Cerebellar nuclear complex (tissue), 1 donor: ENCODE measurements at regions not wholly inside any gene's neighbourhood (a gene's known extent, or its start where the extent isn't known, plus 50 kb on each side); places are given as distances from the start of the nearest gene placed in this dataset.

Experiments used
- DNase-seq, 2 experiments: peaks; one replicate each; lab custom pipeline; 2025; lab: John Stamatoyannopoulos, UW

DNA sequence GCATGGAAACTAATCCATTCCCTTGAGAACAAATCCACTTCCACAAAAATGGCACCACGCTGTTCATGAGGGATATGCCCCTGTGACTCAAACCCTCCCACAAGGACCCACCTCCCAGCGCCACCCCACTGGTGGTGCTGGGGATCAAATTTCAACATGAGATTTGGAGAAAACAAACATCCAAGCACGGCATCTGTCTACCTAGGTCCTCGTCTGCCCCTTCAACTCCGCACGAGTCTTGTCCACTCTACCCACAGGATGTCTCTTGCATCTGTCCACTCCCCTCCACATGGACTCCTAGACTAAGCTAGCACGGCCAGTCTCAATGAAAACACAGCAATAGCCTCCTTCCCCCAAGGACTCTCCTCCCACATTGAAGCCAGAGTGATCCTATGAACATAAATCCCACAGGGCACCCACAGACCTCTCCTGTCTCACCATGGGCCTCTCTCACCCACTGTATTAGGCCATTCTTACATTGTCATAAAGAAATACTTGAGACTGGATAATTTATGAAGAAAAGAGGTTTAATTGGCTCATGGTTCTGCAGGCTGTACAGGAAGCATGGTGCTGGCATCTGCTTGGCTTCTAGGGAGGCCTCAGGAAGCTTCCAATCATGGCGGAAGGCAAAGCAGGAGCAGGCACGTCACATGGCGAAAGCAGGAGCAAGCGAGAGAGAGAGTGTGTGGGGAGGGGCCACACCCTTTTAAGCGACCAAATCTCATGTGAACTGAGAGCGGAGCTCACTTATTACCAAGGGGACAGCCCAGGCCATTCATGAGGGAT, 101.4 kb downstream of the TOMM20 start:
- no peak for DNase-seq

DNA sequence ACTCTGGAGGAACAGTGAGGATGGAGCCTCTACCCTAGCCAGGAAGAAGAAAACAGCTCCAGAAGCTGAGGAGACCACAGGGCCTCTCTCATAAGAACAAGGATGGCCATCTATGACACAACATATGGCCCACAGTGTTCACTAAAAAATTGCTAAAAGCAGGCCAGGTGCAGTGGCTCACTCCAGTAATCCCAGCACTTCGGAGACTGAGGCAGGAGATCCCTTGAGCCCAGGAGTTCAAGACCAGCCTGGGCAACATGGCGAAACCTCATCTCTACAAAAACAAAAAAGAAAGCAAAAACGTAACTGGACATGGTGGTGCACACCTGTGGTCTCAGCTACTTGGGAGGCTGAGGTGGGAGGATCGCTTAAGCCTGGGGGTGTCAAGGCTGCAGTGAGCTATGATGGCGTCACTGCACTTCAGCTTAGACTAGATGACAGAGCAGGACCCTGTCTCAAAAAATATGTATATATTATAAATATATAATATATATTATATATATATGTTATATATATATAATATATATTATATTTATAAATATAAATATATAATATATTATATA, 103.1 kb downstream of the TOMM20 start:
- DNase-seq = no peak

DNA sequence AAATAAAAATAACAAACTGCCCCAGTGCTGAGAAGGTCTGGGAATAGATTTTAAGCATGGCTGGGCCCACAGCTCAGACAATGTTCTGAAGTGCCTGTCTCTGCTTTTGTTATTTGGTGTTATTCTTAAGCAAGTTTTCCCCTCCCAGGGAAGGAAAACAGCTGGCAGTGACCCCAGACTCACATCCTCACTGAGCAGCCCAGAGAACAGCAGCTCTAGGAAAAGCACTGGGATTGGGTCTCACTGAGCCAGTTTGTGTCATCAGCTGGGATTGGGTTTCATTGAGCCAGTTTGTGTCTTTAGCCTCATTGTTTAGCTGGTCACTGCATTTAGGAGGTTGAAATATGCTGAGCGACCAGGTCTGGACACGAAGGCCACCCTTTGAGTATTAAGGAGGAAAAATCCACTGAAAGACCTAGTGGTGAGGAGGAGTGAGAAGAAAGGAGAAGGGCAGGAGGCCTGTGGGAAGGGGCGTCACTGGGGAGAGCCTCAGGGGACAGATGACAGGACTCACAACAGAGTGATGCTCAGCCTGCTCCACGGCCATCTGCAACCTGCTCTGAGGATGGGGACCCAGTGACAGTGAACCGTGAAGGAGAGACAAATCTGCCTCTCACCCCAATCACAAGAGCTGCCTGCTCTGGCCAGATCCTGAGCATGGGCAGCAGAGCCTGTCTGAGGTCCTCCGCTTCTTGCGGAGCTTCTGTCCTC, 103.8 kb downstream of the TOMM20 start:
- no peak for DNase-seq

DNA sequence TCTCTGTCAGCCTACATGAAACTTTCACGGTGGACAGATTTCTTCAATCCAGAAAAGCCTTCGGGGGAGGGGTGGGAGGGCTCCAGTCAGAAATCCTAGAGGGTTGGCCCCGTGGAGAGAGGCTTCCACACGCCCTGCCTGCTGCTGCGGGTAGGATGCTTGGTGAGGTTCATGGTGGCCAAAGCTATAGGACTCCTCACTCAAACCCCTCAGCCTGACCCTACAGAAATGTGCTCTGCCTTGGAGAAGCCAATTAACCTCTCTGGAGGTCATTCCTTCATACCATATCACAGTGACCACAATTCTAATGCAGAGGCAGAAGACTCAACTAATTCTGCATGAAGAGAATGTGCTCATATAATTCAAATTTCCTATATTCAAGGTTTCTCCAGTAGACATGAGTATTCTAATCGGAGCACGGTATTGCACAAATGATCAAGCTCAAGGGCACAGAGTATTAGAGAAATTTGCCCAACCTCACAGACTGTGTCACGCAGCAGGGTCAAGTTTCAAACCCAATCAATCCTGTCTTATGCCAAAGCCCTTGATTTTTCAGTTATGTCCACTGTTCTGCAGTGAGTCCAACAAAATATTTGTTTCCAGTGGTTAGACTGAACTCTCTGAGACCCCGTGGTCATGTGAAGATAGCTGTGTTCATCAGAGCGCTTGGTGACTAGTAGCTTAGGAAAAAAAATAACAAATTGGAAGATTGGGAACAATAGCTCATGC, 104.8 kb downstream of the TOMM20 start:
- no peak for DNase-seq

DNA sequence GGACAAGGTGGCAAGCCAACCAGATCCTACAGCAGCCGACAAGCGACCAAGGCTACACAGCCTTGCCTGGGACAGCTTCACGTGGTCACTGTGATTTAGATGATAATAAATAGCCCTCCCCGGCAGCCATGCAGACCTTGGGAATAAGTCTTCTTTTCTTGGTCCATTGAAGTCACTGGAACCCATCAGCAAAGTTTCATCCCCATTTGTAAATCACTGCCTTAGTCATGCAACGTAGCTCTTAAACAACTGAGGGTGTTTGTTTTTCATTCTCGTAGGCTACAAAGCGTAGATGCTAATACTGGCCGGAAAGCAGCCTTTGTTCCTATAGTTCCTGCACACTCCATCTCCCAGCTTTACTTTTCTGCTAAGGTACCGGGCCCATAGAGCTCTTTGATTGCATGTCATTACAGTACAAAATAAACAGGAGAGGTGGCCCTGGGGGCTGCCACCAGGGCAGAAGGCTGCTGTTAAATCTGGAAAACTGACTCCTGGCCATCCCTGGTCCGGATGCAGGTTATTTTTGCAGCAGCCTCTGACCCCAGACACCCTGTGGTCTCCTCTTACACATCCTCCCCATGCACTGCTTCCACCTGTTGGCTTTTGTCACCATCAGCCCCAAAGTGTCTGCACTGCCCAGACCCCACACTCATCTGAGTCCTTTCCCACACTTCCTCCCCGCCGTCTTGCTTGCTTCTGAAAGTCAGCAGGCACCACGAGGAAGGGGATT, 105.5 kb downstream of the TOMM20 start:
- DNase-seq = no peak

DNA sequence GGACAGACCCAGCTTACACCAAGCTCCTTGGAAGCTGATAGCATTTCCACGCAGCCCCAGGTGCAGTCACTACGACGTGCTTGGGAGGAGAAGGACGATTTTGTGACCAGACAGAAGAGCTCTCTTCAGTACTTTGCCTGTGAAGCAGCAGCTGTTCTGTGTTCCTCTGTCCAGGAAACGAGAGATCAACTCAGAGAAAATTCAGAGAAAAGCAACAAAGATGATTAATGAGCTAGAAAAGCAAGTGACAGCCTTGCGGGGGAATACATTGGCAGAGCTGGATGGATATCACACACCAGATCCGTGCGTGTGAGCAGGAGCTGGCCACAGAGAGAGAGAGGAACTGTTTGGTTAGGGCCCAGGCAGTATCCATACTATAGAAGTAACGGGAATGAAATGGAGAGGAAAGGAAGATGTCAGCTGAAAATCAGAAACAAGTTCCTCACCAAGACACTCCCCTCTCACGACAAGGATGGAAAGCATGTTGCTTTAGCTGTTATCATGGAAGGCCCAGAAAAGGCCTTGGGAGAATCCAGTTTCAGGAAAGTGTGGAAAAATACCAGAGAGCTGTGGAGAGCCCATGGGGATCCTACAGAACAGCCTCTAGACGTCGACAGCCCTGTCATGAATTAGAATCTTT, 106.2 kb downstream of the TOMM20 start:
- no peak for DNase-seq

DNA sequence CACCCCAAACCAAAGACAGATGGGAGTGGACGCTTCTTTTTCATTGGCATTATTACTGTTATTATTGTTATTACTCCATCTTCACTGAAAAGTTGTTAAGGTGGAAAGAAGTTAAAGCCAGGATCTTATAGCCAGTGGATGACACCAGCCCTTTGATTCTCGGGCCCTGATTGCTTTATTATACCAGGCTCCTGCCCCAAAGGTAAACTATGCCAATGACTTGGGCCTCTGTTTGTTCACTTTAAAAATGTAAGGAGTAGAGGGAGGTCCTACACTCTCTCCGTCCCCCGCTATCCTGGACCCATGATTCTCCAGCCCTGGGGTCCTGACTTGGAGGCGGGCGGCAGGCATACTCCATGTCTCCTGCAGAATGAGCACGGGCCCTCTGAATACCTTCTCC, 106.8 kb downstream of the TOMM20 start:
- no peak for DNase-seq

DNA sequence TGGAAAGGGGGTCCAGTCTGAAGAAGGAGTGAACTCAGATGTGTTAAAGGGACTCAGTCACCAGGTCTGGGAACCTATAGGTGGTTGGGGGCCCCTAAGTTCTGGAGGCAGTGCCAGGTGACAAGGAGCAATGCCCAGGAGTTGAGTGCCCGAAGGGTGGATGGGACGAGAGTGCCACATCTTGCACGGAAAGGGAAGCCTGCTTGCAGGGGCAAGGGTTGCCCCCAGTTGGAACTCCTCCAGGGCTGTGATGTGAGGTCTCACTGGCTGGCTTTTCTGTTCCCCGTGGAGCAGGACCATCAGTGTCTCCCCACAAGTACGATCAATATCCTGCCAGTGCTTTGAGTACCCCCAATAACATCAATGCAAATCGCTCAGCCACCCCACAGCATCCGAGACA, 107.3 kb downstream of the TOMM20 start:
- DNase-seq = no peak

DNA sequence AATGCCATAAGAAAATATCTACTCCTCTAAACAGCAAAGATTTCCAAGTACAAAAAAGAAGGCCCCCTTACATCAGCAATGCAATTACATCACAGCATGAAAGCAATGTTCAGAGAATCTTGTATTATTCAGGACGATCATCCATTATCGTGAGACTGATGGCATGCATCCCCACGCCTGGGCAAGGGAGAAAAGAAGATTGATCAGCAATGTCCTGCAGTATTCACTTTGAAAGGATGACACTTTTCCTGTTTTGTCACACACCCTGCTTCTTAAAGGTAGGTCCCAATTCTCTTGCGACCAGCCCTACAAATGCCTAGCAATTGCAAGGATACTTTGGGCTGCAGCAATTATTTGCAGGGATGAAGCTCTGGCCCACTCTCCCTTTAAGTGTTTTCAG, 108.7 kb downstream of the TOMM20 start:
- no peak for DNase-seq

DNA sequence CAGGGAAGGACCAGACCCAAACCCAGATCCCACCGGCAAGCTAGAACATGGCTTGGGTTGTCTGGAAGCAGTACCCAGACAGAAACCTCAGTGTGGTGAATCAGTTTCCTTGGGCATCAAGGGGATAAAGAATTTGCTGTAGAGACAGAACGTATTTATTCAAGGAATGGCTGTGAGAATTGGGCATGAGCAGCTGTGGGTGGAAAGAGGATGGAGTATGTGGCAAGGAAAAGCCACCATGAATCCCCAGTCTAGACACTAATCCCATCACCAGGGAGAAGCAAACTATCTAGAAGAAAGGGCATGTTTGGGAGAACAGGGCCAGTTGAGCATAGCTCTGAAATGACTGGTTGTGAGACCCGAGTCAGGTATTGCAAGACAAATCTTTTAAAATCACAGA, 109.2 kb downstream of the TOMM20 start:
- DNase-seq = no peak

DNA sequence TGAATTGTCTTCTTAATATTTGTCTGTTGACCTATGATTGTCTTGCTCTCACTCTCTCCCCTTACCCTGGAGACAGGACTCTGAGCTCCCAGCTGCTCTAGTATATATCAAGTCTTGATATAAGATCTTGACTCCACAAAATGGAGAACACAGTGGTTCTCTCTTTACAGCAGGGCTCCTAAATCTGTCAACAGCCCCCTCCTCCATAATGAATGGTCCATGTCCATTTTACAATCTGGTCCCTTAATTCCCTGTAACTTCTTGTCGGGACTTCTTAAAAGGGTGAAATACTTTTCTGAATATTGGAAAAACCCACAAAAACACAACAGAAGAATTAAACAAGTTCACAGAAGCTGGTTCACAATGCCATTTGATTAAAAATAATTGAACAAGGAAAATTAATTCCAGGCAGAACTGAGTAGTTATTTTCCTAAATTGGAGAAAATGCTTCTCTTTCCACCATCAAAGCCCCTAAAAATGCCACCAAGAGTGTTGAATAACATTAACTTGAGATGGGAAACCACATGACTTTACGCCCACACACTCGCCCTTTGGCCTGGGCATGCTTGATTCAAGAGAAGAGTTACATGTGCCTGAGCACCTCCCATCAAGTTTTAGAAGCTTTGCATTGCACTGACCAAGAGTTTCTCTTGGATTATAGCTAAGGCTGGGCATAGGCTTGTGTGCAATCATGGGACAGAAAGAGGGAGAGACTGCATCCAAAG, 109.8 kb downstream of the TOMM20 start:
- DNase-seq = no peak

DNA sequence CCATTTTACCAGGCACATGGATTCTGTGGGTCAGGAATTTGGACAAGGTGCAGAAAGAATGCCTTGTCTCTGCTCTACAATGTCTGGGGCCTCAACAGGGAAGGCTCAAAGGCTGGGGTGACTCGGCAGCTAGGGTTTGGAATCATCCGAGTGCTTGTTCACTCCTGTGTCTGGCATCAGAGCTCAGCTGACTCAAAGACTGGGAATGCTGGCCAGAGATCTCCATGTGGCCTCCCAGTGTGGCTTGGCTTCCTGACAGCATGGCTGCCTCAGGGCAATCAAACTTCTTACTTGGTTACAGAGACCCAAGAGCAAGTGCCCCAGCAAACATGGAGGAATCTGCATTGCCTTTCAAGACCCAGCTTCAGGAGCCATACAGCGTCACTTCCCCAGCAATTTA, 110.5 kb downstream of the TOMM20 start:
- no peak for DNase-seq

DNA sequence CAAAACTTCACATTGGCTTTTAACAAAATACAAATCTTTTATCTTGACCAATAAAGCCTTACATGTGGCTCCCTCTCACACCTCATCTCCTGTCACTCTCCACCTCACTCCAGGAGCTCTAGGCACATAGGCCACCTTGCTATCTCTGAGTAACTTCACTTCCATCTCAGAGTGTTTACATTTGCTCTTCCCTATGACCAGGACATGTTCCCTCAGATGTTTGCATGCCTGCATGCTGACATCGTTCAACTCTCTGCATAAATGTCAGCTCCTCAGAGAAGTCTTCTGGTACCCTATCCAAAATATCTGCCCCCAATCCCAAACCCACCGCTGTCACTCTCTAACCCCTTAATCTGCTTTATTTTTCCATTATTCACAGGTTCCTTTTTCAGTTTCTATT, 110.9 kb downstream of the TOMM20 start:
- DNase-seq = no peak

DNA sequence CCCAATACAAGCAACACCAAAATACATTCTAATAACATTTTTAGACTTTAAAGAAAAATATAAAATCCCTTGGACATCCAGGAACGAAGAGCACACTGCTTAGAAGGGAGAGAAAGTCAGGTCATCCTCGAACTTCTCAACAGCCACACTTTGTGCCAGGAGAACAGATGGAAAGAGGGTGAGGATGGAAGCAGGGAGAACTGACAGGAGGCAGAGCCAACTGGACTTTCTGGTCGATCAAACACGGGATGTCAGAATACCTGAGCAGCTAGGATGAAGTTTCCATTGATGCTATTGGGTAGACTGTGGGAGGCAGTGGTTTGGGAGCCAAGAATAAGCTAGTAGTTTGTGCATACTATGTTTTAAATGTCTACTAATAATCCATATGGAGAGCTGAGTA, 111.4 kb downstream of the TOMM20 start:
- DNase-seq = peak in 1 of 2 experiments; percentile 51

DNA sequence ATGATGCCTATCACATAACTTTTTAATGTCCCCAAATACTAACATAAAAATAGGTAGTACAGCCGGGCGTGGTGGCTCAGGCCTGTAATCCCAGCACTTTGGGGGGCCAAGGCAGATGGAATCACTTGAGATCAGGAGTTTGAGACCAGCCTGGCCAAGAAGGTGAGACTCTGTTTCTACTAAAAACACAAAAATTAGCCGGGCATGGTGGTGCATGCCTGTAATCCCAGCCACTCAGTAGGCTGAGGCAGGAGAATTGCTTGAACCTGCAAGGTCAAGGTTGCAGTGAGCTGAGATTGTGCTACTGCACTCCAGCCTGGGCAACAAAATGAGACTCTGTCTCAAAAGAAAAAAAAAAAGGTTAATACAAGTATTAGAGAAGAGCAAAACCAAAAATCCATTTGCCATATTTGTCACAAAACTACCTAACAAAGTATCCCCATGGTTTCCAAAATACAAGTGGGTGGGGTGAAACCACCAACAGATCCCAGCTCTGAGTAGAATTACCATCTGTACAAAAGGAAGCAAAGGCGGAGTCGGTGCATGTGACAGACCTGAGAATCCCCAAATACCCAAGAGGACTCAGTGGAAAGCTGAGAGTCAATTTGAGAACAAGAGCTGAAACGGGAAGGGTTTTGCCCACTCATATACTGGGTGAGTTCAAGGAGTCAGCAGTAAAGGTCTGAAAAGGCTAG, 113.2 kb downstream of the TOMM20 start:
- DNase-seq = no peak

DNA sequence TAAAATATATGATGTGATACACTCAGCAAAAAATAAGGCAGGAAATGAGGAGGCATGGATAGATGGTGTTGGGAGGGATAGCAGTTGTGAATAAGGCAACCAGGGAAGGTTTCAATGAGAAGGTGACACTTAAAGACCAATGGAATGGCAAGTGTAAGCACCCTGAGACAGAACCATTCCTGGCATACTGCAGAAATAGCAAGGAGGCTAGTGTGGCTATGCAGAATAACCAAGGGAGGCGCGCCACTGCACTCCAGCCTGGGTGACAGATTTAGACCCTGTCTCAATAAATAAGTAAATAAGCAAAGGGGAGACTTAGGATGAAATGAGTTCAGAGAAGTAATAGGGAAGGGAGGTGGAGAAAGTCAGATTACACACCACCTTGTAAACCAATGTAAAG, 113.9 kb downstream of the TOMM20 start:
- no peak for DNase-seq

DNA sequence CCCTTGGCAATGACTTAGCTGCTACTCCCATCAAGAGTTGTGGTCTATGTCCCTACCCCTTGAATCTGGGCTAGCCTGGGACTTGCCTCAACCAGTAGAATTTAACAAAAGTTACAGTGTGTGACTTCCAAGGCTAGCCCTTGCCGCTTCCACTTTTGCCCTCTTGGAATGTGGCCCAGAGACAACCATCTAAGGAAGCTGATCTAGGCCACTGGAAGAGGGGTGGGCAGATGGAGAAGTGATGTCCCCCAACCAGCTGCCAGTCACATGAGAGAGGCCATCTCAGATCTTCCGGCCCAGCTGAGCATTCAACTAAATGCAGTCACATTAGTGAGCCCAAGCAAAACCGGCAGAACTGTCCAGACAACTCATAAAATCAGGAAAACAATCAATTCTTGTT, 115.1 kb downstream of the TOMM20 start:
- DNase-seq = no peak

DNA sequence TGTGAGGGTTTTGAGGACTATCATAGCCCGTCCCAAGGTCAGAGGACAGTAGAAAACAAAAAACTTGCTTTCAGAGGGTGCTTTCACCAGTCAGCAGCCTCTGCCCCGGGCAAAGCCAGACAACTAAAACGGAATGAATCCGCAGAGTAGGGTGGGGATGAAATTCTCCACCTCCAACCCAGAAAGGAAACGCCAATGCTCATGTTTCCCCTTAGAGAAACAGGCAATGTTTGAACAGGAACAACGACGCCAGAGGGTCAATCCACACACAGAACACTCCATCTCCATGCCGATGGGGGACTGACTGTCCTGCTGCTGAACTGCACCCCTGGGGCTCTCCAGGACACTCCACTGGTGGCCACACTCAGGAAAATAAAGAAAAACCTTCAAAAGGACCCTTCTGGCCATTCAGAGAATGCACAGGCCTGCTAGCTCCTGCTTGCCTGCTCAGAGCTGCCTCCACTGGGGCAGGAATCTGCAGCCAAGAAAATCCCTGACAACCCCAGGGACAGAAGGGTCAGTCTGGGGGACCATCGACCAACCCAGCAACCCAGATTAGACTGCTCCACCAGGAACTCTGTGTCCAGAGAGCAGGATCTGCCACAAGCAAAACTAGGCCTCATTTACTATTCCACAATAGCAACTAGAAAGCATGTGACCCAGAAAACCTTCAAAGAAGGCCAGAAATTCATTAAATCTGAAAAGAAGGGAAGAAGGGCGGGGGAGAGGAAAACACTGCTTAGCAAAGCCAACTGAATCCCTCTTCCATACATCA, 116.0 kb downstream of the TOMM20 start:
- no peak for DNase-seq
